Right lobe of liver (tissue), 4 donors: ENCODE measurements at regions not wholly inside any gene's neighbourhood (a gene's known extent, or its start where the extent isn't known, plus 50 kb on each side); places are given as distances from the start of the nearest gene placed in this dataset.

Experiments used
- CTCF ChIP-seq, 4 donors: fragments of 200-600 bp in 3 of 4; fragments of 450-650 bp in 1 of 4; IDR thresholded peaks; one replicate each; pipeline versions ENCODE4 v1.5.1 to v1.8.0; 2016 to 2022; ENCODE audit warnings: antibody characterized with exemption in 4 of 4, mild to moderate bottlenecking in 2 of 4
- POLR2A ChIP-seq: fragments of 450-650 bp; IDR thresholded peaks from one replicate; pipeline ENCODE4 v1.6.1; 2017; ENCODE audit warnings: antibody characterized with exemption, mild to moderate bottlenecking
- donor health status: DM: no; HTN: no; CAD: no.
- donor health status: DM: no; HTN: no; CAD: no.
- donor health status: DM: no; HTN: yes; CAD: no.

GRCh38 chr18:46204143-46204542 lies 100.0 kb downstream of the HAUS1 start:
- no peak for TF ChIP-seq CTCF (IDR thresholded peaks at IDR 0.05)
- TF ChIP-seq POLR2A = no peak
